Islet of Langerhans (tissue), 1 donor: ENCODE measurements at regions not wholly inside any gene's neighbourhood (a gene's known extent, or its start where the extent isn't known, plus 50 kb on each side); places are given as distances from the start of the nearest gene placed in this dataset.

Source experiments
- FAIRE-seq: peaks from one replicate; lab custom pipeline; 2011; peaks lifted over from hg19 to GRCh38; lab: Jason Lieb, UNC

DNA sequence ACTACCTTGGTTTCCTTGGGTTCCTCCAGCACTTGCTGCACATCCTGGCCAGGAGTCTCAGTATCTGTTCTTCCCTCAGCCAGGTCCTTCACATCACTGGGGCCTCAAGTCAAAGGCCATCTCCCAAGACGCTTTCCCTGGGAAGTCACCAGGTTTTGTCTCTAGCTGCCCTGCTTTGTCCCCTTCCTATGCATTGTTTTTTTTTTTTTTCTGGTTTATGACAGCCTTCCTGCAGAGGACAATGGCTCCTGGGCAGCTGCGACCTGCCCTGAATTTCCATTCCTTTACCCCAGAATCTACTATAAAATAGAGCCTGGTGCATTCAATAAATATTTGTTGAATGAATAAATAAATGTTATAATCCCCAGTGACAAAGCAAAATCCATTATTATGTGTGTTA lies 687.3 kb downstream of the QKI start:
- no peak for FAIRE-seq

DNA sequence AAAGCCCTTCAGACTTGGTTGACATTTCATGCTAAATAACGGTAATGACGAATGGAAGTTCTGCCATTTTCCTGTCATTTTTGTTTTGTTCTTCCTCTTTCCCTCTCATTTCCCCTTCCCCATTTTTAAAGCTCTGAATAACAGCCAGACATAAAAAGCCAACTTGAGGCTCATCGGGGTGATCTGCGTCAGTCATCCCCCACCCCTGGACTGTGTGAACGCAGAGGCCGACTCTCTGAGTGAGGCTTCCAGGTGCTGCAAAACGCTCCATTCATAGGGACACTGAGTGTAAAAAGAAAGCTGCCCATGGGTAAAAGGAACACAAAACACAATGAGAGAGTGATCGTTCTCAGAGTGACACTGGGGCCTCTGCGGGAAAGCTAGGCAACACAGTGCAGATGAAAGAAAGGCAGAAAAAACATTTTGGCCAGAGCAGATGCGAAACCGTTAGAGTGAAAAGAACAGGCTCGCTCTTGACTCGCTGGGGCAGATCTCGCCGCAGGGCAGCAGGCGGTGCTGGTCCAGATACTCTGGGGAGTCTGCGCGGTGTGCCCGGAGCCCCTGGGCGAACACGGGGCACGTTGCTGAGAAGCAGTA lies 684.8 kb downstream of the QKI start:
- FAIRE-seq: no peak

DNA sequence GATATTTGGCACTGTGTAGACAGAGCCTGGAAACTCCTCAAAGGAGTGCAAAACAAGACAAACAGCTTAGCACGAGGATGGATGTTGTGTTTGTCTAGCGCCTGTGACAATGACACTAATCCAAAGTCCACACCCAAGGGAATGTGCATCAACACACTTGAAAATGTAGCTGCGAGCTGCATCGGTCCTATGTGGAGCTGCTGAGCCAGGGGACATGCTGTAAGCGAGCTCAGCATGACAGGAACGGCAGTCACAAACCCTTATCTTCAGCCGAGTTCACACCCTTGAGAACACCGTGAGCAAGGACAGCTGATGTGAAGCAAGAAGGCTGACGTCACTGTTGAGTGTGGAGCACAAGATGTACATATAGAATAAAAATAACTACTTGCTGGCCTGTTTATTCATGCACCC lies 684.3 kb downstream of the QKI start:
- FAIRE-seq: no peak

DNA sequence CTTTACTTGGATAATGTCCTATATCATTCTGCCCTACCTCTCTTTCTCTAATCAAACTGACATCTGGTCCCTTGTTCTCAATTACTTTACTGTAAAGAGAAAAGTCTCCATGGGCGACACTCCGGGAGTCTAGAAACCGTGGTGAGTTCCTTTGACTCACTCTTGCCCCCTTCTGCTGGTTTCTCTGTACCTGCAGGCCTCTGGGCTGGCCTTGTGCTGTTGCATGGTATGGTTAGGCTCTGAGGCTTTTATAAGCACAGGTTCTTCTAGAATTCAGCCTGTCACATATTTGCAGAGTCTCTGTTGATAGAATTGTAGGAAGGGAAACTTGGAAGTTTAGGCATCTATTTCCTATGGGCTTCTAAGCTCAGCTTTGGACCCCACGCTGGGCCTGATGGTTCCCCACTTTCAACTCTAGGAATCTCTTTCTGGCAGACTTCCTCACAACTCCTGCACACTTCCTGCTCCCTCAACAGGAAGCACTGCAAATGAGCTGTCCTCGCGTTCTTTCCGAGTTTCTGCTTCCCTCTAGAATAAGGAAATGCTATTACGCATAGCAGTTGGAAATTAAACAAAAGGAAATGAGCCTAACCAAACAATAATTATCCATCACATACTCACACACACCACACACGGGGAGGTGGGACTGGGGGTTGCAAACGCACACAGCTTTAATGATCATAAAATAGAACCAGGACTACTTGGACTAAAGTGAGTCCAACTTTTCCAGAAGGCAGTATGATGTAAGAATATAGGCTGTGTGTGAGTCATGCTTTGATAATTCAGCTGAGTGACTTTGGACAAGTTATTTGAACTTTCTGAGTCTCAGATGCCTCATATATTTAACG lies 683.3 kb downstream of the QKI start:
- FAIRE-seq: no peak

DNA sequence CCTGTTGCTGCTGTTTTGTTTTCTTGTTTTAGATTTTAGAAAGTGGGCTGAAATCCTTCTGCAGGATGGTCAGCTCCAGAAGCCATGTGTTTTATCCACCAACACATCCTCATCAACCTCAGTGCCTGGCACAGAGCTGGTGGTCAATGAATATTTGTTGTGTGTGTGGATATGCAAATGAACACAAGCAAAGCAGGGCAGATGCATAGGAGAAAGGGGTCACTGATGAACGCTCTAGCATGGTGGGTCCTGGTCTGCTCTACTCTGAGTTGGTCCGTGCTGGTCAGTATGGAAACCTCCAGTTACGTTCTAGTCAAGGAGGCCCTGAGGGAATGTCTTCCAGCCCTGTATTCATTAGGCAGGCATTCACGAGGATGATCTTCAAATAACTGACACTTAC lies 682.5 kb downstream of the QKI start:
- no peak for FAIRE-seq

DNA sequence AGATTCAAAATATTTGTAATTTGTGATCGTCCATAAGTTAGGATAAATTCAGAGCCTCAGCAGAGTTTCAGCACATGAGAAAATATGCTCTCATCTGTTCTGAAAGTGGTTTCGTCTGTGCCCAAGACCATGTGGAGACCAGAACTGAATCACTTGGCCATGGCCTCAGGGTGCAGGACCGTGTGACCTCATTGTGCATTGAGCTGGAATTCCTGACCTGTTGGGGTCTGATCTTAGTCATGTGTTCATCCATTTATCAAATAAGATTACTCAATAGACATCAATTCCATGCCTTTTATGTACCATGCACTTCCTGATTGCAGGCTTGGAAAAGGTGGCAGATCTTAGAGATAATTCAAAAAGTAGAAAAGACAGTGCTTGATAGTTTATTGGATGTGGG lies 680.5 kb downstream of the QKI start:
- no peak for FAIRE-seq

DNA sequence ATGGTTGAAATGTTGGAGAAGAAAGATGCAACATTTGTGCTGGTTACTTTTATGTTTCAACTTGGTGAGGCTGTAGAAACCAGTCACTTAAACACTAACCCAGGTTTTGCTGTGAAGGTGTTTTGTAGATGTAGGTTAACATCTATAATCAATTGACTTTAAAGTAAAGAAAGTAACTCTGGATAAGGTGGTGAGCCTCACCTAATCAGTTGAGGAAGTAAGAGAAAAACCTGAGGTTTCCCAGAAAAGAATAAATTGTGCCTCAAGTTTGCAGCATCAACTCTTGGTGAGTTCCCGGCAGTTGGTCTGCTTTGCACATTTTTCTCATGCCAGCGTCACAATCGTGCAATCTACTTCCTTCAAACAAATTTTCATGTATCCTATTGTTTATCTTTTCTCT lies 673.4 kb downstream of the QKI start:
- FAIRE-seq: no peak

DNA sequence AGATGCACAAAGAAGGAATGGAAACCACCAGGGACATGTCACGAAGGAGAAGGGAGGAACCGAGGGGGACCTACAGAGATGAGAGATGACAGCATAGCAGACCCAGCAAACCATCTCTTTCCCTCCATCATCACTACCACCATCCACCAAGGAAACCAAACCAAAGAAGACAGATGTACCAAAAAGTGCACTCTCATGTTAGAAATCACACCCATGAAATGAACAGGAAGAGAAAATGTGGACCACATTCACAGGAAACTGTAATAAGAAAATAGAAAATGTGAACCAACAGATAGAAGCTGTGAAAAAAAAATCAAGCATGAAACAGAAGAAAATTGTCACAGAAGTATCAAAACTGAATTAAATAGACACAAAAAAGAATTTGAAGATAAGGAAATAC lies 672.7 kb downstream of the QKI start:
- no peak for FAIRE-seq

DNA sequence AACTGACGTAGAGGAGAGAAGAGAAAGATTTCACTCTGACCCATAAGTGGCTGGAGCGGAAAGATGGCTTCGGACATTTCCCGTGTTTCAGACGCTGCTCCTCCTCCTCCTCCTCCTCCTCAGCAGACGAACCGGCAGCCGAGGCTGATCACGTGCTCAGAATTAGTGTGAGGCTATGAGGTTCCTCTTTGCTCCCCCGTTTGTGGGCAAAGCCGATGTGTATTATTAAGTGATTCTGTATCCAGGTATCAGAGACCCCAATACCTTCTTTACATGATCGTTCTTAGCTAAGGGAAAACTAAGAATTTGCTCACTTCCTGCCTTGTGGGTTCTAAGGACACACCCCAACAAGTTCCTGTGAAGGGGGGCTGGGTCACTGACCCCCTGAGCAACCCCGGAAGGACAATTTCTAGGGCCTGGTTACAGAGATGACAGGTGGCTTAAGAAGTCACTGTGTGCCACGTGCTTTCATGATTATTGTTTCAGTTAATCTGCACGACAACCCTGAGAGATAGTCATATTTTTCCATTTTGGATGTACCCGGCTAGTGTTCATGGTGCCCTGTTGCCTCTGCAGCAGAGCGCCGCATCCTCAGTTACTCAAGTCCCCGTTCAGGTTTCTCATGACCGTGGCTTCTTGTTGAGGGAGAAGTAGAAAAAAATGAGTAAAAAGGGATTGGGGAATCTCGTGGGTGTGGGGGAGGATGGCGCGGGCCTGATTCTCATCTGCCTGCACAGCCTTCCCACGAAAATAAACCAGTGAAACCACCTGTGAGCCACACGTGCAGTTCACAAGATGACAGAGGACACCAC lies 671.8 kb downstream of the QKI start:
- no peak for FAIRE-seq

DNA sequence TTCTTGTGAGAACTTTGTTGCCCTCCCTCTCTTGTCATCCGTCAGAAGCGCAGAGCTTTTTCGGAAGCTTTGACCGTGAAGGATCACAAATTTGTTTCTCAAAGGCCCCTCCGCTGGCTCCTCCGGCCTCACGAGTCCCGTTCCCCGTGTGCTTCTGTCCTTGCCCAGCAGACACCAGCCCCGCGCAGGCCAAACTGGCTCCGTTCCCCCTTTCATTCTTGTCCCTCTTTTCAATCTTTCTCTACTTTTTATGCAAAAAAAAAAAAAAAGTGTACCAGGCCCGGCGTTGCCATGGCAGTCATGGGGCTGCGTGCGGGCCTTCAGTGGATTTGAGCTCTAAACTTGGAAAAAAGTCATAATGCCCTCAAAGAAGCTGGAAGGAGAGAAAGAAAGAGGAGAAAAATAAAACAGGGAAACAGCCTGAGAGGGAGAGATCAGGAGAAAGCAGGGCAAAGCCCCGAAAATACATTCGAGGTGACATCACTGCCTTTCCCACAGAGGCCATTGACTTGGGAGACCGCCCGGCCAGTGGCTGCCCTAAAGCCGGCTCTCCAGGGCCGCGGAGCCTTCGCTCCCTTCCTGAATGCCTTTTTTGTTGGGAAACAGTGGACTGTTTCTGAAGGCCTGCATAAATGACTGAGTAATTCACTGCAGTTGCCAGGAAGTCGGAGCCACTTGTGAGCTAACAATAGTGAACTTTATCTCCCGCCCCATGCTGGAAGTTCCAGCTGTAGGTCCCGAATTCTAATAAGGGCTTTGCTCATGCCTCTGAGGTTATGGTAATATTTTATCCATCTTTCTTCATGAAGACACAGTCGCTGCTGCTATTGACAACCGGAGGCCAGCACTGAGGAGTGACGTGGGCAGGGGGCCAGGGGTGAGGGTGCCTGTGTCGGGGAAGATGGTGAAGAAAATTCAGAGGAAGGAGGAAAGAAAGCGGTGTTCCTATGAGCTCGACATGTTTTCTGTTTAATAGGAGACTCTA lies 670.9 kb downstream of the QKI start:
- FAIRE-seq: no peak

DNA sequence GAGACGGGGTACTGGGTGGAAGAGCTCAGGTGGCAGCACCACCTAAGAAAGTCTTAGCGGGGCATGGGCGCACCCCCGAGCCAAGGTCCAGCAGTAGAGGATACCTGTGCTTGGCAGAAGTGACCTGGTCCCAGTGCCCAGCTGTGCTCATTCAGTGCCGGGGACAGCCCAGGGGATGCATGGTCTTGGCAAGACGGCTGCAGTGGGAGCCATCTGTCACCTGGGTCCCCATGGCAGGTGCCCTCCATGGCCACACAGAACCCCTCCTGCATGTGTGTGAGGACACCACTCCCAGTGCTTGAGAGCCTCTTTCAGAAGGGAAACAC lies 664.7 kb downstream of the QKI start:
- no peak for FAIRE-seq

DNA sequence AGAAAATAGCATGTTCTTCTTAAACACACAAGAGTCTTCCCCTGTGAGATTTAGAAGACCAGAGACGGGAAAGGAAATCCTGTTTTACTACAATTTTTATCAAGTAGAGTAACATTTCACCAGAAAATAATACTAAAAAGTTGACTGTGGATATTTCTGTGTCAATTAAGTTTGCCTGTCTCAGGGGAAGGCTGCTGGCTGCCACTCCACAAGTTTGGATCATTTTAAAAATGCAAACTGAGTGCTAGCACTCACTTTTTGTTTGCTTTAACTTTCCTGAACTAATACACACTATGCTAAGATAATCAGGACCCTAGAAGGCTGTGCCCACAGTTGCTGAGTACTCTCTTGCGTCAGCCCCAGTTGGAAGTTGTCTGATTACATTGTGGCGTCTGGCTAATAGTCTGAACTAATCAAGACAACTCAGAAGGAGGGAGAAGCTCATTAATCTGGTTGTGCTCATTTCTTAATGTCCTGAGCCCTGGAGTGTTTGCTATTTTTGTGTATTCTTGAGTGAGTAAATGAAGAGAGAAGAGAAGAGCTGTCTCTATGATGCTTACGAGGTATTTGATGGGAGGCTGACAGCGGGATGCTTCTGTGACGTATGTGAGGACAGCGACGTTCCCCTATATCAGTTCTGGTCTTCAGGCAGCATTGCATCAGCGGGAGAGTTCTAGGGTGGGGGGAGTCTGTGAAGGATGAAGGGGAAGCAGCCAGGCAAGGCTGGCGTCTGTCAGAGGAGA lies 664.2 kb downstream of the QKI start:
- no peak for FAIRE-seq

DNA sequence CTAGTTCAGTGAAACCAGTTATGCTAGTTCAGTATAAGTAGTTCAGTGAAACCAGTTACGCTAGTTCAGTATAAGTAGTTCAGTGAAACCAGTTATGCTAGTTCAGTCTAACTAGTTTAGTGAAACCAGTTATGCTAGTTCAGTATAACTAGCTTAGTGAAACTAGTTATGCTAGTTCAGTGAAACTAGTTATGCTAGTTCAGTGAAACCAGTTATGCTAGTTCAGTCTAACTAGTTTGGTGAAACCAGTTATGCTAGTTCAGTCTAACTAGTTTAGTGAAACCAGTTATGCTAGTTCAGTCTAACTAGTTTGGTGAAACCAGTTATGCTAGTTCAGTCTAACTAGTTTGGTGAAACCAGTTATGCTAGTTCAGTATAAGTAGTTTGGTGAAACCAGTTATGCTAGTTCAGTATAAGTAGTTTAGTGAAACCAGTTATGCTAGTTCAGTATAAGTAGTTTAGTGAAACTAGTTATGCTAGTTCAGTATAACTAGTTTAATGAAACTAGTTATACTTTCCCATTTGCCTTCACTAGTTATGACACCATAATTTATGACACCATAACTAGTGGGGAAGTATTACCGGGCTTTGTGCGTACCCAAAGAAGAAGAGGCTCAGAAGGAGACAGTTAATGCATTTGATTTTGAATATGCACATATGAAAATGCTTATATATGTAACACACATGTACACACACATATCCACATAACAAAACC lies 662.5 kb downstream of the QKI start:
- peak; percentile 65 for FAIRE-seq

DNA sequence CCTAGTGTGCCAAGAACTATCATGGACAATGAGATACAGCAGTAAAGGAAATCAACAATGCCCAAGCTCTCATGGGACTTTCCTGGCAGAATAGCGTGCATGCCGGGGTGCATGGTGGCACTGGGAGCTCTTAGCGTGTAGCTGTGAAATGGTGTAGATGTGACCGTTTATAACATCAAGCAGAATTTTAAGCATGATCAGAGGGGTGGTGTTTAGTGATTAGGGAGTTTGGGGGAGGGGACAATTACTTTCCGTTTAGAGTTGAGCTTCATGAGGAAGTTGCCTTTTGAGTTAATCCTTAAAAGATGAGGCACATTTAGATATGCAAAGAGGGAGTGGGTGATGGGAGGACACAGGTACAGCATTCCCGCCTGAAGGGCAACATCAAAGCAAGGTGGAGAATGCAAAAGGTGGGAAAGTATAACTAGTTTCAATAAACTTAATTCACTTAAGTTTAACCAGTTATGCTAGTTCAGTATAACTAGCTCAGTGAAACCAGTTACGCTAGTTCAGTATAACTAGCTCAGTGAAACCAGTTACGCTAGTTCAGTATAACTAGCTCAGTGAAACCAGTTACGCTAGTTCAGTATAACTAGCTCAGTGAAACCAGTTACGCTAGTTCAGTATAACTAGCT lies 661.6 kb downstream of the QKI start:
- no peak for FAIRE-seq

DNA sequence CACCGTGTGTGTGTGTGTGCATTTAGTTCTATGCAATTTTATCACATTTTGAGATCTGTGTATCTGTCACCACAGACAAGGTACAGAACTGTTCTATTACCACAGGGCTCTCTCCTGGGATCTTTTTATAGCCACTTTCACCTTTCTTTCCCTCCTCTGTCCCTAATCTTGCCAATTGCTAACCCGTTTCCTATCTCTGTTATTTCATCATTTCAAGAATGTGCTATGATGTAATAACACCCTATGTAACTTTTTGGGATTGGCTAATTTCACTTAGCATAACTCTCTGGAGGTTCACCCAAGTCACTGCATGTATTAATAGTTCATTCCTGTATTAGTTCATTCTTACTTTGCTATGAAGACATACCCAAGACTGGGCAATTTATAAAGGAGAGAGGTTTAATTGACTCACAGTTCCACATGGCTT lies 657.7 kb downstream of the QKI start:
- FAIRE-seq: no peak

DNA sequence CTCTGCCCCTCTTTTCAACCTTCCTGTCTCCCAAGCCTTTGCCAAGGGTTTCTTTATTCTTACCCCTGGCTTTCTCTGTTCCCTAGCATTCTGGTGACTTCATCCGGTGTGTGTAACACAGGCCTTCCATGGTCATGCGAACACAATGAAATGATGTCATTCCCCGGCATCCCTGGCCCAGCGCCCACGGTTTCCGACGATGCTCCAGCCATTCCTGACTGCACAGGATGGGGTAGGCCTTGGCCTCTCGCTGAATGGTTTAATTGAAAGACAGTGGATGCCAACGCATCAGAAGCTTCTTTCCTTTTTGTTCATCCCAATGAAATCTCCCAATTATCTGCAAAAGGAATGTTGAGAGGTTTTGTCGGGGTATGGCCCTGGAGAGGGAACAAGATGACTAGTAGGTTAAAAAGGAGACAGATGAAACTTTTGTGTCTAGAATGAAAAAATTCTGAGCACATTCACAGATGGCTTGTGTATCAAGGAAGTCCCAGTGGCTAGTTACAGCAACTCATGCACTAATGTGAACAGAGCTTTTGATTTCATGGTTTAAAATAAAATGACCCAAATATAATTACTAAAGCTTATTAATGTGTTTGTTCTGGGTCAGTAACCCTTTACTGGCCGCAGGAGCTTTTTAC lies 655.0 kb downstream of the QKI start:
- FAIRE-seq: no peak

DNA sequence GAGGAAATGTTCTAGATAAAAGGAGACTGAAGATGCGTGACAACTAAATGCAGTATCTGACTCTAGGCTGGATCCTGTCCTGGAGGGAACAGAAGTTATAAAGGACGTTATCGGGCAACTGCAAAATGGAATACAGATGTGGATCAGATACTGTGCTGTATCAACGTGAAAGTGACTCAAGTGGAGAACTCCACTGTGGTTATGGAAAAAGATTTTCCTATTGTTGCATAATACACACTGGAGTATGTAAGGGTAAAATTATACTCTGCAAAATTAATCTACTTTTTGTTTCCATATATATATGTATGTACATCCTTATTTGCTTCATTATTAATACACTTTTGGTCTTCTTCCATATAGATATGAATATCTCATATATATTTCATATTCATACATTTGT lies 654.0 kb downstream of the QKI start:
- no peak for FAIRE-seq

DNA sequence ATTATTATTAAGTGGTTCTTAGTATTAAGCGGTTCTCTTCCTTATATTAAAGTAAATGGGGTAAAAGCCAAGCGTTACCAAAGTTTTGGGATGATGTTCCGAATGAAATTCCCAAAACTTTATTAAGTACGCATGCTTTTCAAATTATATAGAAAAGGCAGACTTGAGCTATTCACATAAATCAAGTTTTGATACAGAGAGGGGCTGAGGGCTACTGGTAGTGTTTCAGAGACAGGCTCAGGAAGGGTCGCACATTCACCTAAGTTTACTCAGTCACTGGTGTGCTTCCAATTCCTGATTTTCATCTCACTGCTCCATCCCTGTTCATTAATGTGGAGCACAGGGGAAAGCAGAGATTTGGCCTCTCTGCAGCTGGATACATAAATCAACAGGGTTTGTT lies 652.2 kb downstream of the QKI start:
- no peak for FAIRE-seq

DNA sequence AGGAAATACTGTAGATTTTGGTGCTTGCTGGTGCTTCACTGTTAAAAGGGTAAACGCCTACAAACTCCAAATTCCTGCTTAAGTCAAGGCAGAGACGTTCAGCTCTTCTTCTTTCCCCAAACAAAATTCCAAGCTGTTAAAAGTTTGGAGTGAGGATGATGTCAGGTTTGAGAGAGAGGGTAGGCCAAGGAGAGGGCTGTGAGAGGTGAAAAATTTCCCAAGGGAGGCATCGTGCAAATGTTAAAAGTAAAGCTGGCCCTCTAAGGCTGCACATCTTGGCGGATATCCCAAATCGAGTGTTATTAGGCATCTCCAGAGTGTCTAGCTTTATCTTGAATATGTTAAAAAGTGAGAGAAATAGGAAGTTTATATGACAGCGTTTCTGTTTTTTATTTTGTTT lies 651.8 kb downstream of the QKI start:
- FAIRE-seq: no peak

DNA sequence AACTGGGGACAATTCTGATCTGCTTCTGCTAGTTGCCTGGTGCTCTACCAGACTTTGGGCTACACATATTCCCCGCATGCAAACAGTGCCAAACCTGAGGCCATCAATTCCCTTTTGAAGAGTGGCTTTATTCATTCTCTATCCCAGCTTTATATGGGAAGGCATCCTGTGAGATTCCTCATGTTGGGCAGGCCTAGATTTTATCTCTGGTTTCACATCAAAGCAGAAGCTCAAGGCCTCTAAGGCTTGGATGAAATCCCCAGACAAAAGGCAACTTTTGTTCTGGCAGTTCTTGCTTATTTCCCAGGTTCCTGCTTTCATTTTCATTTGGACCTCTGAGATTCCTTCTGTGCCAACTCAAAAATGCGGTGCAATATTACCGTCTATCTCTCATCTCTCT lies 648.8 kb downstream of the QKI start:
- no peak for FAIRE-seq
